Activated T-cell treated with anti-CD3 and anti-CD28 coated beads, Interleukin-2, amount 50 U/mL, for 4 hours (primary cell): ENCODE measurements at regions not wholly inside any gene's neighbourhood (a gene's known extent, or its start where the extent isn't known, plus 50 kb on each side); places are given as distances from the start of the nearest gene placed in this dataset.

Experiments
- ATAC-seq, 2 donors: fragments of 200-7000 bp; cut with Tn5 transposase; one replicate each; pipeline ENCODE4 v1.10.0; 2021
- DNase-seq: peaks from one replicate; pipeline ENCODE4 v3.0.0-alpha.2; 2020
- H3K27me3 Mint-ChIP-seq: one replicate; pipeline ENCODE4 v1.8.0; 2021; ENCODE audit warnings: low read depth, mixed read lengths
- H3K36me3 Mint-ChIP-seq: one replicate; pipeline ENCODE4 v1.8.0; 2022; ENCODE audit warnings: mixed read lengths; ENCODE audit not compliant: insufficient read depth
- H3K4me1 Mint-ChIP-seq: one replicate; pipeline ENCODE4 v1.8.0; 2021; ENCODE audit warnings: low read depth, mixed read lengths
- H3K4me3 Mint-ChIP-seq: one replicate; pipeline ENCODE4 v1.8.0; 2021; ENCODE audit warnings: mild to moderate bottlenecking, moderate library complexity, mixed read lengths
- H3K9me3 Mint-ChIP-seq: one replicate; pipeline ENCODE4 v1.8.0; 2021; ENCODE audit warnings: mixed read lengths

DNA sequence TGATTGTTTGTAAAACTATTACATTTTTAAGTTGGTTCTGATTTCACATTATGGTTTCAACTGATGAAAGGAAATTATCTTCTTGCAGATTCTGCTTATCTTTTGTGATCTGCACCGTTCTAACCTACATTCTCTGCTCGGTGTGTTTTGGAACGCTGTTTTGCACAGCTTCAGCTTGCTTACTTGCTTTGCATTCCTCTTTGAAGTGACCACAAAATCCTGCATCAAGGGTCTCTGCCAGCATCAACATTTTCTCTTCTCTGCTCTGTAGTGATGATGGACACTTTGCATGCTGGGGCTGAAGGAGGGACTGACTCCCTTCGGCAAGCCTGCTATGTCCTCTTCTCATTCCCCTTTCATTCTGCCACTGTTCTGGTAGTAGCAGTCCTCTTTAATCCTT lies 485.2 kb downstream of the FBXO15 start:
- H3K27me3 Mint-ChIP-seq: no peaks in the 10 kb centered on the region
- H3K36me3 Mint-ChIP-seq: no peaks in the 10 kb centered on the region
- H3K4me1 Mint-ChIP-seq: no peaks in the 10 kb centered on the region
- H3K9me3 Mint-ChIP-seq: no peaks in the 10 kb centered on the region
- no peak overlapping the region for H3K4me3 Mint-ChIP-seq
- ATAC-seq (no peak), DNase-seq (no peak)

DNA sequence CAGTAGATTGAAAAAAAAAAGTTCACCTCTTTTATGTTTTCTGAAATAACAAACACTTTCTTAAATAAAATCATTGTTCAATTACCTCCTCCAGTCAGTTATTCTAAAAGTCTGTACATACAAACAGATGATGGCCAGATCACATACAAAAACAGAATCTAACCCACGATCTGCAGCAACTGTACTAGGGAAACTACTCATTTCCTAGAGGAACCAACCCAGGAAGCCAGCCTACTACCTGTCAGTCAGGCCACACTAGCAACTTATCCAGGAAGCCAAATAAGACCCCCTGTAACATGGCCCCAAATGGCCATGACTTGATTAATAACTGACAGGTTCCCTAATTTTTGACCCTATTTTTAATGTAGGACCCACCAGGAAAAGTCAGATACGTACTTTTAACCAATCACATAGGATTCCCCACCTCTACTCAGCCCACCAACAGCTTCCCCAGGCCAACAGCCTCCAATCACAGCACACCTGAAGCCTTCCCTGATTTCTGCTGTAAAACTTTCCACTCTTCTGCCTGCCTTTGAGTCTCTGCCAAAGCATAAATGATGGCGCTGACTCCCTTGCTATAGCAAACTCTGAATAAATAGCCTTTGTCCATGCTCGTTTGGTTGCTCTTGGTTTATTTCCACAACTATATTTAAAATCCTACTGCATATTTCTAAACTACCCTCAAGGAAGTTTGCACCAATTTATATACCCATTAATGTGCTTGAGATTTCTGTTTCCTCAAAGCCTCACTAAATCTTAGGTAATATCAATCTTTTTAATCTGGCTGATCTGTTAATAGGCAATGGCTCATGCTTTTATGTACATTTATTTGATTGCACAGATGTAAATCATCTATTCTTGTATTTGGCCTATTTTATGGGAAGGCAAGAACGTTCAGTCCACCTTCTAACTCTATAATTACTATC lies 486.4 kb downstream of the FBXO15 start:
- Mint-ChIP-seq H3K4me3 (no peak overlapping the region), H3K4me1 (no peaks in the 10 kb centered on the region), H3K36me3 (no peaks in the 10 kb centered on the region), H3K27me3 (no peaks in the 10 kb centered on the region), H3K9me3 (no peaks in the 10 kb centered on the region)
- DNase-seq (no peak), ATAC-seq (no peak)

DNA sequence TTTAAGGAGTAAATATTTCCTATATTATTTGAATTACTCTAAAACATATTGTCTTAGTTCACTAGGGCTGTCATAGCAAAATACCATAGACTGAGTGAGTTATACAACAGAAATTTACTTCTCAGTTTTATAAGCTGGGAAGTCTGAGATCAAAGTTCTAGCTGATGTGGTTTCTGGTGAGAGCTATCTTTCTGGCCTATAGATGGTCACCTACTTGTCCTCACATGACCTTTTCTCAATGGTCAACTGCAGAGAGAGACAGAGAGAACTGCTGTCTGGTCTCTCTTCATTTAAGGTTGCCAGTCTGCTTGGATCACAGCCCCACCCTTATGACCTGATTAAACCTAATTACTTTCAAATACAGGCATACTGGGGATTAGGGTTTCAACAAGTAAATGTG lies 490.9 kb downstream of the FBXO15 start:
- no peak for DNase-seq
- H3K4me3 Mint-ChIP-seq: no peak overlapping the region
- H3K9me3 Mint-ChIP-seq: no peaks in the 10 kb centered on the region
- no peaks in the 10 kb centered on the region for H3K4me1 Mint-ChIP-seq
- ATAC-seq: no peak
- peaks cover 2% of the 10 kb centered on the region for H3K27me3 Mint-ChIP-seq
- H3K36me3 Mint-ChIP-seq: no peaks in the 10 kb centered on the region

DNA sequence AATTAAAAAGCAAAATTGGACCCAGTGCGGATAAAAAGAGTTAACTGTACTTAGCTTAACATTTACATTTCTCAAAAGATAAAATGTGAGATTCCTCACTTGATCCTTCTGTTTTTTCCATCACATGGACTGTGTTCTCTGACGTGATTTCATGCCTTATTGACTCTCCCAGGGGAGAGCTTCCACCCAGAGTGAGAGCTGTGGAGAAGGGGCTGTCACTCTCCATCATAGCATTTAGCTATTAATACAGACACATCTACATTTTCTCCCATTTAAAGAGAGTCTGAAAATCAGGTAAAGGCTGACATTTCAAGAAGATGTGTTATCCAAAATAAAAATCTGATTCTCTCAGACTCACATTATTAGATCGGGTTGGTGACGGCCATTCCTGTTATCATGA lies 493.8 kb downstream of the FBXO15 start:
- no peaks in the 10 kb centered on the region for H3K9me3 Mint-ChIP-seq
- H3K4me1 Mint-ChIP-seq: no peaks in the 10 kb centered on the region
- no peaks in the 10 kb centered on the region for H3K36me3 Mint-ChIP-seq
- no peak overlapping the region for H3K4me3 Mint-ChIP-seq
- H3K27me3 Mint-ChIP-seq: peaks cover 2% of the 10 kb centered on the region
- ATAC-seq (no peak), DNase-seq (no peak)

DNA sequence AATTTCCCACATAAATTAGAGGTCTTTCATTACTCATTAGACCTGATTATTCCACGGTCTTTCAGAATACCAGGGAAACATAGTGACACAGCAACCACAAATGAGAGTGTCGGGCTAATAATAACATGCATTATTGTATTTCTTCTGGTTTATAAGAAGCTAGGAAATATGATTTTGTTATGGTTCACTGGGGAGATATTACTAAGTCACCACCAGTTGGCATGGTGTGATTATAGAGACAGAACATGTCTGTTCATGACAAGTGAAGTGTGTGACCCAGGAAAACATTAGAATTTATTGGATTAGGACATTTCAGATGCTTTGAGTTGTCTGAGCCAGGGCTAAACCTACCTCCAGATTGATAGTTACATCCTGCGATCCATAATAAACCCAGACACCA lies 494.4 kb downstream of the FBXO15 start:
- H3K4me1 Mint-ChIP-seq: no peaks in the 10 kb centered on the region
- H3K27me3 Mint-ChIP-seq: peaks cover 2% of the 10 kb centered on the region
- no peak overlapping the region for H3K4me3 Mint-ChIP-seq

DNA sequence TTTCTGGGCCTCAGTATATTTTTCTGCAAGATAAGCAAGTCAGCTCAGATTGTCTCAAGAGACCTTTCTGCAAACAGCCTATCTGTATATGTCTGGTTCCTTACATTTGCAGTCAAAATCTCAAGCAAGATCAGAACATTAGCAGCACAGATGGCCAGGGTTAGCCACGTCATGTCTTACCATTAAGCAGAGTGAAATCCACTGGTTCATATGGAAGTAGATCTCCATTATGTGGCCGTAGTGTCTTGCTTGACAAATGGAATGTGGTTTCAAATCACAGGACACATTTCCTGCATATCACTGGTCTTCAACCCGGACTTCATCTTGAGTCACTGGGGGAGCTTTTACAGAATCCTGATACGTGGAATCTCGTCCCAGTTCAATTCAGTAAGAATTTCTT lies 500.2 kb downstream of the FBXO15 start:
- H3K4me3 Mint-ChIP-seq: no peak overlapping the region
- no peaks in the 10 kb centered on the region for H3K27me3 Mint-ChIP-seq
- peaks cover 7% of the 10 kb centered on the region for H3K9me3 Mint-ChIP-seq
- H3K36me3 Mint-ChIP-seq: no peaks in the 10 kb centered on the region
- no peak for DNase-seq
- no peak for ATAC-seq
- H3K4me1 Mint-ChIP-seq: no peaks in the 10 kb centered on the region

More for the DNA sequence above, 494.4 kb downstream of the FBXO15 start:
- DNase-seq (no peak), ATAC-seq (no peak)
- no peaks in the 10 kb centered on the region for H3K36me3 Mint-ChIP-seq
- H3K9me3 Mint-ChIP-seq: no peaks in the 10 kb centered on the region

DNA sequence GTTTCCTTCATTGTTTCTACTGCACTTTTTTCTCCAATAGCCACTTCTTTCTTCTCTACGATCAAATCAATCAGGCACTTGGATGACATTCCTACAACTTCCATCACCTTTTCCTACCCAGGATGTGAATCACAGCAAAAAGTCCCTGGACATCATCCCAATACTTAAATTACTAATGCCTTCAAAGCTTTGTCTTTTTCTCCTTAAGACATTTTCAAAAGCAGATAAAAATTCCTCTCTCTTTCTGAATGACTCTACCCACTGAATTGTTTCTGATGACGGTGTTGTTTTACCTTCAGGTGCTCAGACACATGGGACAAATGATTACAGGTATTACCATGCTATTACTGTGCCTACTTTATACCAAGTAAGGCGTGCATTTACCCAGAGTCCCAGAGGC lies 500.9 kb downstream of the FBXO15 start:
- peaks cover 7% of the 10 kb centered on the region for H3K9me3 Mint-ChIP-seq
- DNase-seq: no peak
- ATAC-seq: no peak
- H3K4me3 Mint-ChIP-seq: no peak overlapping the region
- H3K4me1 Mint-ChIP-seq: no peaks in the 10 kb centered on the region
- no peaks in the 10 kb centered on the region for H3K27me3 Mint-ChIP-seq
- no peaks in the 10 kb centered on the region for H3K36me3 Mint-ChIP-seq

DNA sequence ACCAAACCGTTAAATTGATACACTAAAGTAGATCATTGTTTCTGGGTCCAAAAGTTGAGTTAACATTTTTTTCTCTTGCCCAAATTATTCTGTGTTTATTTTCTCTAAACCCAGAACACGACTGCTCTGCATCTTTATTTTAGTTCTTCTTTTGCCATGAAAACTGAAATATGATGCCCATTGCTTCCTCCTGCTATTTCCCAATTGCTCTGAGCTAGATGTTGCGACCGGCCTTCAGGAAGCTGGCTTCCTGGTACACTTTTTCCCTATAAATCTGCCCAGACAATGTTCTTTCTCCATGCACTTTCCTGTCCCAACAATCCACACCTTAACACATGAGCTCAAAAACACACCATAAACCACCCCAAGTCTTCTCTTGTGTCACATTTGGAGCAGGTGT lies 501.4 kb downstream of the FBXO15 start:
- H3K9me3 Mint-ChIP-seq: peaks cover 7% of the 10 kb centered on the region
- no peaks in the 10 kb centered on the region for H3K27me3 Mint-ChIP-seq
- DNase-seq (no peak), ATAC-seq (no peak)
- no peaks in the 10 kb centered on the region for H3K36me3 Mint-ChIP-seq
- no peaks in the 10 kb centered on the region for H3K4me1 Mint-ChIP-seq
- no peak overlapping the region for H3K4me3 Mint-ChIP-seq

DNA sequence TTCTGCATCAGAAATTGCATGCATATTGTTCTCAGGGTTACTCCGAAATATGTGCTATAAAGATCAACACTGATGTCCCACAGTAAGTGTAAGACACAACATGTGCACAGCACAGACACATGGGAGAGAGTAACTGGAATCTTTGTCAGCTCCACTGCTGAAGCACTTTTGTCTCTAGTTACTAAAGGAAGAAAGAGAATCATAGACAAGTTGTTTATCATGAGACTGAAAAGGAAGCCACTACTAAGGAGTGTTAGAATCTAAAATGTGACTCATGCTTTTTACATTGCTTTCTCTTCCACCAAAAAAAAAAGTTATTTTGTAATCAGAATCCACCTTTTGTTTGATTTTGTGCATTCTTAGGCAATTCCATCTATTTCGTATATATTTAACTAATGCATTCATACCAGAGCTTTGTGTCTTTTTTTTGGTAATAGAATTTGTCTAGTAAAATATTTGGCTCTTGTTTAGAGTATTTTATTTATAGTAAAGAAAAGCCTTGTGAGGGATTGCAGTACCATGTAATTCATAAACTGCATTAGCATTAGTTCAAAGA lies 502.4 kb downstream of the FBXO15 start:
- no peak overlapping the region for H3K4me3 Mint-ChIP-seq
- DNase-seq: no peak
- H3K27me3 Mint-ChIP-seq: no peaks in the 10 kb centered on the region
- H3K36me3 Mint-ChIP-seq: no peaks in the 10 kb centered on the region
- no peak for ATAC-seq
- H3K4me1 Mint-ChIP-seq: no peaks in the 10 kb centered on the region
- H3K9me3 Mint-ChIP-seq: peaks cover 7% of the 10 kb centered on the region

DNA sequence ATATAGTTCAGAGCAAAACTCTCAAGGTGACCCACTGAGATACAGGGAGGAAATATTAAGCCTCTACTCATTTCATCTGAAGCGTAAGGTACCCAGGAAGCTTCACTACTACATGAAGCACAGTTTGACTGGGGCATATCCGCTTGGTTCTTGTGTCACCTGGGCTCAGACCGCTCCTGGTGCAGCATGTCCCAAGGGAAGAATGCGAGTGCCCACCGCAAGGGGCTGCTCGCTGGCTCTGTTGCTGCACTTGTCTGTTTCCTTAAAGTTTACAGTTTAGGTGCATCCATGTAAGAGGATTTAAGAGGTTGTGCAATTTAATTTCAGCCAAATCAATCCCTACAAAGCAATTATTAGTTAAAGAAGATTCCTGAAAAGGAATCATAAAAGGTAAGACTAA lies 507.8 kb downstream of the FBXO15 start:
- Mint-ChIP-seq H3K27me3 (no peaks in the 10 kb centered on the region), H3K4me3 (no peak overlapping the region), H3K36me3 (no peaks in the 10 kb centered on the region), H3K4me1 (no peaks in the 10 kb centered on the region), H3K9me3 (peaks cover 5% of the 10 kb centered on the region)
- ATAC-seq (no peak), DNase-seq (no peak)

DNA sequence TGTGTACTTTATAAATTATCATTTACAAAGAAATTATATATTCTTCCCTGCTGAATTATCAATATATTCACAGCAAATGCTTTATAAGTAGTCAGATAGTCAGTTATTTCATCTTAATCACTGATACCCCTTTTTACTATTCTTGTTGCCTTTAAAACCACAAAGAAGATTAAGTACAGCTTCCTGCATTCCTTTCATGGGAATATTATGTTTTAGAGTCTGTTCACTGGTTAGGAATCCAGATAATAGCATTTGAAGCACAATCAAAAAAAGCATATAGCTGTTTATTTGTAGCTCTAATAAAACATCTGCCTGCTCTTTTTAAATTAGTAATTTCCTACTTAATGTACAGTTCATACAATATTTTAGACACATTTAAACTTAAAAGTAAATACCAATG lies 508.9 kb downstream of the FBXO15 start:
- ATAC-seq (no peak), DNase-seq (no peak)
- Mint-ChIP-seq H3K4me1 (no peaks in the 10 kb centered on the region), H3K36me3 (no peaks in the 10 kb centered on the region), H3K27me3 (no peaks in the 10 kb centered on the region), H3K9me3 (peaks cover 6% of the 10 kb centered on the region), H3K4me3 (no peak overlapping the region)

DNA sequence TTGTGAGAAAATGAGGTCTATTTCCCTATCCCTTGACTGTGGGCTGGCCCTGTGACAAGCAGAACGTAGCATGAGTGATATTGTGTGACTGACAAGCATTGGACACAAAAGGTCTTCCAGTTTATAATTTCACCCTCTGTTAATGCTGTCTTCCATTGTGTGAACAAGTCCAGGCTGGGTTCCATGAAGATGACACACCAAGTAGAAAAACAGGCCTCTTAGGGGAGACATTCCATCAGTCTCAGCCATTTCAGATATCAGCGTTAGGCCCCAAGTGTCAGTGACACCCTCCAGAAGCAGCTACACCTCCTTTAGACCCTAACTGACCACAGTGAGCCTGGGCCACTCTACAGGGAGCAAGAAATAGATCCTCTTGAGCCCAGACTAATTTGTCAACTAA lies 511.3 kb downstream of the FBXO15 start:
- DNase-seq (no peak), ATAC-seq (no peak)
- peaks cover 6% of the 10 kb centered on the region for H3K9me3 Mint-ChIP-seq
- H3K36me3 Mint-ChIP-seq: no peaks in the 10 kb centered on the region
- H3K4me3 Mint-ChIP-seq: no peak overlapping the region
- H3K4me1 Mint-ChIP-seq: no peaks in the 10 kb centered on the region
- H3K27me3 Mint-ChIP-seq: no peaks in the 10 kb centered on the region

DNA sequence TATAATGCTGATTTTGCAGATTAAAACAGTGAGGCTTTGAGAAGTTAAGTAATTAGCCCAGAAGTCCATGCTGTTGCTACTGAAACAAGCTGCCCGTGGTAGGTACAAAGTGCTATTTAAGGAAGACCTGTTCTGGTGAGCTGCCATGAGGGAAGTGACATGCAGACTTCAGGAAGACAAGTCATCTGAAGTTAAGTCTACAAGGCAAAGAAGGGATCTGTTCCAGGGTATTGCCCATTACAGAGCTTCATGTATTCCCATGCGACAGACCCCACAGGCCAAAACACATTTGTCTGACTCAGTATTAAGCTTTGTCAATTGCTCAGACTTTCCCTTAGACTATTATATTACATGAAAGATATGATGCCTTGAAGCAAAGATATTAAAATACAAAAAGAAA lies 520.8 kb downstream of the FBXO15 start:
- ATAC-seq (no peak), DNase-seq (no peak)
- Mint-ChIP-seq H3K4me3 (no peak overlapping the region), H3K27me3 (no peaks in the 10 kb centered on the region), H3K4me1 (no peaks in the 10 kb centered on the region), H3K9me3 (peaks cover 5% of the 10 kb centered on the region), H3K36me3 (no peaks in the 10 kb centered on the region)

DNA sequence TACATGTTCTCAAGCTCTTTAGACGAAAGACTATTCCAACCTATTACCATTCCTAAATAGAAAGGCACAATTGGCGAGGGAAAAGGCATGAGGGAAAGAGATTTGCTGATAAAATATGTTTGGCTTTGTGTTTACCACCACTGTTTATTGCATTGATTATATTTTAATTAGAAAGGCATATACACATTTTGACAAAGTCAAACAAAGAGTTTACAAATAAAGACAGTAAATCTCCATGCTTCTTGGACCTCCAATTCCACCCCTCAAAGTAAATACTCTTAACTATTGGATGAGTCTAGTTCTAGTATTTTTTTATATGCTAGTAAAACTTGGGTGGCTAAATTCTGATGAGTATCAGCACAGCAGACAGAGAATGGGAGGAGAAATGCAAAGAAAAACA lies 521.4 kb downstream of the FBXO15 start:
- Mint-ChIP-seq H3K36me3 (no peaks in the 10 kb centered on the region), H3K4me1 (no peaks in the 10 kb centered on the region), H3K4me3 (no peak overlapping the region), H3K27me3 (no peaks in the 10 kb centered on the region), H3K9me3 (peaks cover 6% of the 10 kb centered on the region)
- ATAC-seq (no peak), DNase-seq (no peak)

DNA sequence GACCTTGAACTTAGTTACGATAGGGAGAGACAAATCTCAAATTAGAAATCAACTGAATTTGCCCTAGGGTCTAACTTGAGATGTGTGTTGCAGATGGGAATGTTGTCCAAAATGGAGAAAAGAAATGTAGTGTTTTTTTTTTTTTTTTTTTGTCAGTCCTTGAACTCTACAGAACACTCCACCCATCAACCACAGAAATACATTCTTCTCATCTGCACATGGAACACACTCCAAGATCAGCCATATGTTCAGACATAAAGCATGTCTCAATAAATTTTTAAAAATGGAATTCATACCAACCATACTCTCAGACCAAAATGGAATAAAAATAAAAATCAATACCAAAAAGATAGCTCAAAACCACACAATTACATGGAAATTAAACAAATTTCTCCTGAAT lies 526.5 kb downstream of the FBXO15 start:
- DNase-seq: no peak
- H3K4me3 Mint-ChIP-seq: no peak overlapping the region
- peaks cover 21% of the 10 kb centered on the region for H3K9me3 Mint-ChIP-seq
- H3K36me3 Mint-ChIP-seq: no peaks in the 10 kb centered on the region
- no peaks in the 10 kb centered on the region for H3K27me3 Mint-ChIP-seq
- H3K4me1 Mint-ChIP-seq: no peaks in the 10 kb centered on the region
- no peak for ATAC-seq
